ENCODE measurements at regions not wholly inside any gene's neighbourhood (a gene's known extent, or its start where the extent isn't known, plus 50 kb on each side); places are given as distances from the start of the nearest gene placed in this dataset.

GRCh38 chr4:140316799-140317198 lies 56.6 kb upstream of the SCOC start:
- in situ Hi-C loops (cut with MboI; ENCODE audit: low sequenced_read_pairs), result no loop called here

- in situ Hi-C loops (cut with MboI; ENCODE audit: low sequenced_read_pairs), result no loop called here
Observed at GRCh38 chr4:140315970-140316369, 57.5 kb upstream of the SCOC start.

- in situ Hi-C loops (cut with MboI; ENCODE audit: low sequenced_read_pairs), result no loop called here
Observed at GRCh38 chr4:140315438-140315837, 58.0 kb upstream of the SCOC start.

- in situ Hi-C loops (cut with MboI; ENCODE audit: low sequenced_read_pairs), result no loop called here
Observed at GRCh38 chr4:140315019-140315418, 58.4 kb upstream of the SCOC start.

GRCh38 chr4:140312100-140312499 lies 61.3 kb upstream of the SCOC start:
- in situ Hi-C loops (cut with MboI; ENCODE audit: low sequenced_read_pairs), result no loop called here

GRCh38 chr4:140311257-140311835 lies 62.1 kb upstream of the SCOC start:
- in situ Hi-C loops (cut with MboI; ENCODE audit: low sequenced_read_pairs), result no loop called here

GRCh38 chr4:140309124-140309870 lies 64.1 kb upstream of the SCOC start:
- in situ Hi-C loops (cut with MboI; ENCODE audit: low sequenced_read_pairs), result no loop called here

GRCh38 chr4:140308366-140309123 lies 64.9 kb upstream of the SCOC start:
- in situ Hi-C loops (cut with MboI; ENCODE audit: low sequenced_read_pairs), result no loop called here

- in situ Hi-C loops (cut with MboI; ENCODE audit: low sequenced_read_pairs), result no loop called here
Observed at GRCh38 chr4:140305053-140305452, 68.4 kb upstream of the SCOC start.

- in situ Hi-C loops (cut with MboI; ENCODE audit: low sequenced_read_pairs), result no loop called here
Observed at GRCh38 chr4:140304346-140304745, 69.1 kb upstream of the SCOC start.

GRCh38 chr4:140302151-140302859 lies 71.1 kb upstream of the SCOC start:
- in situ Hi-C loops (cut with MboI; ENCODE audit: low sequenced_read_pairs), result no loop called here

- in situ Hi-C loops (cut with MboI; ENCODE audit: low sequenced_read_pairs), result no loop called here
Observed at GRCh38 chr4:140300271-140300970, 73.0 kb upstream of the SCOC start.

- in situ Hi-C loops (cut with MboI; ENCODE audit: low sequenced_read_pairs), result no loop called here
Observed at GRCh38 chr4:140298001-140298400, 75.4 kb upstream of the SCOC start.

- in situ Hi-C loops (cut with MboI; ENCODE audit: low sequenced_read_pairs), result no loop called here
Observed at GRCh38 chr4:140297221-140297570, 76.2 kb upstream of the SCOC start.

- in situ Hi-C loops (cut with MboI; ENCODE audit: low sequenced_read_pairs), result no loop called here
Observed at GRCh38 chr4:140296335-140297220, 76.9 kb upstream of the SCOC start.

- in situ Hi-C loops (cut with MboI; ENCODE audit: low sequenced_read_pairs), result no loop called here
Observed at GRCh38 chr4:140293979-140294378, 79.5 kb upstream of the SCOC start.

- in situ Hi-C loops (cut with MboI; ENCODE audit: low sequenced_read_pairs), result no loop called here
Observed at GRCh38 chr4:140291259-140291658, 82.2 kb upstream of the SCOC start.

- in situ Hi-C loops (cut with MboI; ENCODE audit: low sequenced_read_pairs), result no loop called here
Observed at GRCh38 chr4:140289486-140289885, 84.0 kb upstream of the SCOC start.

GRCh38 chr4:140286456-140286855 lies 87.0 kb upstream of the SCOC start:
- in situ Hi-C loops (cut with MboI; ENCODE audit: low sequenced_read_pairs), result no loop called here

GRCh38 chr4:140284456-140284855 lies 89.0 kb upstream of the SCOC start:
- in situ Hi-C loops (cut with MboI; ENCODE audit: low sequenced_read_pairs), result no loop called here

All from HL-60/S4 (cell line).